ENCODE measurements at regions not wholly inside any gene's neighbourhood (a gene's known extent, or its start where the extent isn't known, plus 50 kb on each side); places are given as distances from the start of the nearest gene placed in this dataset.

DNA sequence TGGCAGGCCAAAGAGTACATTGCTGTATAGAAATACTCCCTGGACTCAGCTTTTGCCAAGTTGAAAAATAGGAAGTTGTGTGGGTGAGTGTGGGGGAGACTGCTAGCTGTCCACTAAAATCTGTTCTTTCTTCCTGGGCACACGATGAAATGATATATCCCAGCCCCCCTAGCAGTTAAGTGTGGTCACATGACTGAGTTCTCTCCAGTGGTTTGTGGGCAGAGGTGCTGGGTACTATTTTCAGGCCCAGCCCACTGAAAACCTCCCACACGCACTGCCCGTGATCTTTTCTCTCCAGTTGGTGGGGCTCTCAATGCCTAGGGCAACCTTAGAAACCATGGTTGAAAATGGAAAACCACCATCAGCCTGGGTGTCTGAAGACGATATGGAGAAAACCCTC is 119.7 kb upstream of the LMO4 start:
- TF ChIP-seq EZH2 (IDR thresholded peaks at IDR 0.05; ENCODE audit: insufficient read depth, poor library complexity, severe bottlenecking) (no peak), EZH2phosphoT487 (IDR thresholded peaks at IDR 0.05; ENCODE audit: insufficient read depth, low read depth) (no peak)
- Histone ChIP-seq H3K4me3 (no peak overlapping the region), H3K4me1 (ENCODE audit: insufficient read depth) (peaks cover 23% of the 10 kb centered on the region), H3K27ac (no peak overlapping the region), H3K79me2 (ENCODE audit: insufficient read depth) (no peaks in the 10 kb centered on the region), H3F3A (ENCODE audit: insufficient read depth) (peaks cover 15% of the 10 kb centered on the region), H3K27me3 (replicated peaks; ENCODE audit: insufficient read depth) (no peaks in the 10 kb centered on the region), H3K9ac (no peak overlapping the region), H2AFZ (no peak overlapping the region), H3K4me2 (ENCODE audit: unreplicated experiment) (no peak overlapping the region), H3K9me2 (ENCODE audit: insufficient read depth) (no peaks in the 10 kb centered on the region), H3K9me3 (ENCODE audit: low read depth) (no peaks in the 10 kb centered on the region), H3K36me3 (ENCODE audit: low read depth) (no peaks in the 10 kb centered on the region), H4K20me1 (ENCODE audit: insufficient read depth) (no peaks in the 10 kb centered on the region)
- in situ Hi-C loops (cut with MboI): no loop called here
- WGBS, 2 experiments (ENCODE audit: low coverage in 1 of 2, low lambda C conversion rate in 2 of 2, missing lambda C conversion rate in 2 of 2): 96 to 99% methylated on average over 4 of the region's 4 CpGs
- no peak for DNase-seq

GRCh38 chr1:87210151-87210550 is 118.5 kb upstream of the LMO4 start:
- no peaks in the 10 kb centered on the region for H3K79me2 ChIP-seq (ENCODE audit: insufficient read depth)
- in situ Hi-C loops (cut with MboI): no loop called here
- 92 to 96% methylated on average over 3 of the region's 3 CpGs for WGBS, 2 experiments (ENCODE audit: low coverage in 1 of 2, low lambda C conversion rate in 2 of 2, missing lambda C conversion rate in 2 of 2)
- H4K20me1 ChIP-seq (ENCODE audit: insufficient read depth): no peaks in the 10 kb centered on the region
- H3K9me2 ChIP-seq (ENCODE audit: insufficient read depth): no peaks in the 10 kb centered on the region
- no peak for DNase-seq
- no peak for TF ChIP-seq EZH2 (IDR thresholded peaks at IDR 0.05; ENCODE audit: insufficient read depth, poor library complexity, severe bottlenecking)
- TF ChIP-seq EZH2phosphoT487 (IDR thresholded peaks at IDR 0.05; ENCODE audit: insufficient read depth, low read depth): no peak
- H3K4me1 ChIP-seq (ENCODE audit: insufficient read depth): 0 out of 2 replicates have a peak, but pooled peaks cover 12% of the 10 kb centered on the region
- H3K27ac ChIP-seq: no peak overlapping the region
- peaks cover 3% of the 10 kb centered on the region for H3F3A ChIP-seq (ENCODE audit: insufficient read depth)
- no peak overlapping the region for H2AFZ ChIP-seq
- no peaks in the 10 kb centered on the region for H3K9me3 ChIP-seq (ENCODE audit: low read depth)
- H3K27me3 ChIP-seq (replicated peaks; ENCODE audit: insufficient read depth): no peaks in the 10 kb centered on the region
- H3K9ac ChIP-seq: no peak overlapping the region
- no peak overlapping the region for H3K4me3 ChIP-seq
- H3K4me2 ChIP-seq (ENCODE audit: unreplicated experiment): no peak overlapping the region
- H3K36me3 ChIP-seq (ENCODE audit: low read depth): no peaks in the 10 kb centered on the region

DNA sequence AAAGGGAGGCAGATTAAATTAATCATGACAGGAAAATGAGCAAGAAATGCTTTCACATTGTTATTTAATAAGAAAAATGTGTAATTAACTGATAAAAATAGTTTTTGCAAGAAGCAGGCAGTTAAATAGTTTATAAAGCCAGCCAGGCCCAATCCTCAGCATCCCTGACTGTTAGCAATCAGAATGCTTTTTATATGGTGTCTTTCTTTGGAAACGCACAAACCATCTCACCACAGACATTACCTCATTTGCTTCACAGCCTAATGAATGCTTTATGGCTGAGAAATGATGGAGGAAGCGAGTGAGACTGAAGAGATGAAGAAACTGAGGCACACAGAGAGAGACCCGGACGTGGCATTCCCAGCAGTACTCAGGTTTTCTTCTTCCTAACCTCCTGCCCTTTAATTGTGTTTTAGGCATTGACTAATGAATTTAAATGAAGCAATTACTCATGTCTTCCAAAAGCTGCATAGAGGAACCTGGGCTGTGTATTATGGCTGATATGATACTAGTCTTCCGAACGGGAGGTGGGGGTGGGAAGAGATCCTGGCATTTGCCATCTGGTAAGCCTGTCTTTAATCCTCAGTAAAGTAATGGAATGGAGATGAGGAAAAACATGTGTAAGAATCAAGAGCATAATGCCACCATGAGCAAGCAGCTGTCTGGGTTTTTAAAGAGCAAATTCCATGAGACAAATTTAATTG is 116.1 kb upstream of the LMO4 start:
- 54 to 57% methylated on average over 6 of the region's 6 CpGs for WGBS, 2 experiments (ENCODE audit: low coverage in 1 of 2, low lambda C conversion rate in 2 of 2, missing lambda C conversion rate in 2 of 2)
- TF ChIP-seq EZH2phosphoT487 (IDR thresholded peaks at IDR 0.05; ENCODE audit: insufficient read depth, low read depth) (no peak), EZH2 (IDR thresholded peaks at IDR 0.05; ENCODE audit: insufficient read depth, poor library complexity, severe bottlenecking) (no peak)

DNA sequence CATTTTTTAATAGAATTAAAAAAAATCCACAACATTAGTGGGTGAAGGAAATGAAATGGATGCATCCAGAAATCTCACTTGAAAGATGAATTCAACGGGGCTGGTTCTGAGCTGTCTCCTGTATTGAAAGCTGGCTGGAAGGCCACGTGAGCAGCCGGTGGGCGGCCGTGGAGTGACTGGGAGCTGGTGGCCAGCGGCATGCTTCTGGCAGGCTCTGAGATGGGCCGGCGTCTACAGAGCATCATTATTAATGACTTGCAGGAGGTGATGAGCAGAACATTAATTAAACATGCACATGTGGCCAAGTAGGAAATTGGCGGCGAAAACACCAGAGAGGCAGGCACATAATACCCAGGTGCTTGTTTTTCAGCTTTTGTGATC is 115.6 kb upstream of the LMO4 start:
- TF ChIP-seq EZH2 (IDR thresholded peaks at IDR 0.05; ENCODE audit: insufficient read depth, poor library complexity, severe bottlenecking) (no peak), EZH2phosphoT487 (IDR thresholded peaks at IDR 0.05; ENCODE audit: insufficient read depth, low read depth) (no peak)
- Histone ChIP-seq H3K4me1 (ENCODE audit: insufficient read depth) (0 out of 2 replicates have a peak, but pooled peaks cover 12% of the 10 kb centered on the region), H3K36me3 (ENCODE audit: low read depth) (no peaks in the 10 kb centered on the region), H3K27ac (no peak overlapping the region), H3K4me3 (no peak overlapping the region), H3K4me2 (ENCODE audit: unreplicated experiment) (no peak overlapping the region), H3F3A (ENCODE audit: insufficient read depth) (no peaks in the 10 kb centered on the region), H2AFZ (peak overlapping the region; percentile 51; the same call in 1 of the 2 replicates), H3K9ac (no peak overlapping the region), H3K27me3 (replicated peaks; ENCODE audit: insufficient read depth) (no peaks in the 10 kb centered on the region), H4K20me1 (ENCODE audit: insufficient read depth) (no peaks in the 10 kb centered on the region), H3K9me3 (ENCODE audit: low read depth) (peaks cover 3% of the 10 kb centered on the region), H3K79me2 (ENCODE audit: insufficient read depth) (no peaks in the 10 kb centered on the region), H3K9me2 (ENCODE audit: insufficient read depth) (no peaks in the 10 kb centered on the region)
- in situ Hi-C loops (cut with MboI): no loop called here
- DNase-seq: peak; percentile 46
- WGBS, 2 experiments (ENCODE audit: low coverage in 1 of 2, low lambda C conversion rate in 2 of 2, missing lambda C conversion rate in 2 of 2): 10 to 12% methylated on average over 10 of the region's 10 CpGs

More for the DNA sequence above, 116.1 kb upstream of the LMO4 start:
- no peaks in the 10 kb centered on the region for H3K36me3 ChIP-seq (ENCODE audit: low read depth)
- peak overlapping the region; percentile 51; the same call in 1 of the 2 replicates for H2AFZ ChIP-seq
- H3K27ac ChIP-seq: no peak overlapping the region
- H3K4me3 ChIP-seq: no peak overlapping the region
- in situ Hi-C loops (cut with MboI): no loop called here
- peaks cover 3% of the 10 kb centered on the region for H3K9me3 ChIP-seq (ENCODE audit: low read depth)
- H3K9me2 ChIP-seq (ENCODE audit: insufficient read depth): no peaks in the 10 kb centered on the region
- peak; percentile 30 for DNase-seq
- H3K4me1 ChIP-seq (ENCODE audit: insufficient read depth): 0 out of 2 replicates have a peak, but pooled peaks cover 12% of the 10 kb centered on the region
- no peaks in the 10 kb centered on the region for H3K79me2 ChIP-seq (ENCODE audit: insufficient read depth)
- no peaks in the 10 kb centered on the region for H4K20me1 ChIP-seq (ENCODE audit: insufficient read depth)
- H3K27me3 ChIP-seq (replicated peaks; ENCODE audit: insufficient read depth): no peaks in the 10 kb centered on the region
- no peak overlapping the region for H3K9ac ChIP-seq
- H3F3A ChIP-seq (ENCODE audit: insufficient read depth): no peaks in the 10 kb centered on the region
- H3K4me2 ChIP-seq (ENCODE audit: unreplicated experiment): no peak overlapping the region

All from GM23248 (cell line).